Esophagus squamous epithelium (tissue), 4 donors: ENCODE measurements at regions not wholly inside any gene's neighbourhood (a gene's known extent, or its start where the extent isn't known, plus 50 kb on each side); places are given as distances from the start of the nearest gene placed in this dataset.

ENCODE experiments used
- CTCF ChIP-seq, 6 experiments: fragments of 450-650 bp in 4 of 6; fragments of 200-600 bp in 2 of 6; sonication (generic) in 2 of 6; IDR thresholded peaks; one replicate each; pipeline ENCODE4 v1.5.1; 2016 to 2019; ENCODE audit warnings: antibody characterized with exemption in 6 of 6, mild to moderate bottlenecking in 4 of 6, moderate library complexity in 4 of 6
- POLR2A ChIP-seq, 4 donors: fragments of 450-650 bp; IDR thresholded peaks; one replicate each; pipeline ENCODE4 v1.6.1; 2017; ENCODE audit warnings: antibody characterized with exemption in 4 of 4, mild to moderate bottlenecking in 4 of 4, moderate library complexity in 3 of 4

GRCh38 chr3:124621498-124621897, 108.8 kb upstream of the UMPS start:
- TF ChIP-seq POLR2A (IDR thresholded peaks at IDR 0.05) (no peak), CTCF (IDR thresholded peaks at IDR 0.05) (no peak)
